Activated T-helper 1 cell treated with anti-CD3 and anti-CD28 coated beads, Interleukin-2, amount 50 U/mL, for 16 hours (primary cell): ENCODE measurements at regions not wholly inside any gene's neighbourhood (a gene's known extent, or its start where the extent isn't known, plus 50 kb on each side); places are given as distances from the start of the nearest gene placed in this dataset.
A peak's percentile ranks its signal among the peaks of the same experiment; 100 is the strongest.

ENCODE experiments used
- DNase-seq, 2 donors: peaks; one replicate each; pipeline ENCODE4 v3.0.0-alpha.2; 2020; ENCODE audit warnings: low read depth in 1 of 2, low spot score in 1 of 2

- no peak for DNase-seq
Observed at GRCh38 chr6:138577151-138577915, 78.0 kb upstream of the NHSL1 start.

- no peak for DNase-seq
Observed at GRCh38 chr6:138580040-138580439, 80.7 kb upstream of the NHSL1 start.

GRCh38 chr6:138580801-138581200 lies 81.5 kb upstream of the NHSL1 start:
- DNase-seq, result no peak

GRCh38 chr6:138582573-138582972 lies 83.3 kb upstream of the NHSL1 start:
- DNase-seq, result no peak

- no peak for DNase-seq
Observed at GRCh38 chr6:138586638-138587037, 87.3 kb upstream of the NHSL1 start.

GRCh38 chr6:138588805-138589434 lies 89.6 kb upstream of the NHSL1 start:
- DNase-seq, result peak in 1 of 2 donors; percentile 23

GRCh38 chr6:138590796-138591709 lies 91.8 kb upstream of the NHSL1 start:
- no peak for DNase-seq

GRCh38 chr6:138592749-138593123 lies 93.4 kb upstream of the NHSL1 start:
- no peak for DNase-seq

GRCh38 chr6:138593124-138593877 lies 94.0 kb upstream of the NHSL1 start:
- no peak for DNase-seq

GRCh38 chr6:138593909-138594757 lies 94.8 kb upstream of the NHSL1 start:
- no peak for DNase-seq

GRCh38 chr6:138594758-138595140 lies 95.5 kb upstream of the NHSL1 start:
- DNase-seq, result no peak

- DNase-seq, result no peak
Observed at GRCh38 chr6:138596126-138596525, 96.8 kb upstream of the NHSL1 start.

GRCh38 chr6:138596591-138596990 lies 97.3 kb upstream of the NHSL1 start:
- no peak for DNase-seq

GRCh38 chr6:138597336-138597735 lies 98.0 kb upstream of the NHSL1 start:
- no peak for DNase-seq

- DNase-seq, result no peak
Observed at GRCh38 chr6:138598562-138599173, 99.4 kb upstream of the NHSL1 start.

GRCh38 chr6:138600261-138600660 lies 101.0 kb upstream of the NHSL1 start:
- no peak for DNase-seq

GRCh38 chr6:138600726-138601125 lies 101.4 kb upstream of the NHSL1 start:
- no peak for DNase-seq

- no peak for DNase-seq
Observed at GRCh38 chr6:138601128-138601527, 101.8 kb upstream of the NHSL1 start.

- DNase-seq, result no peak
Observed at GRCh38 chr6:138605958-138606357, 106.7 kb upstream of the NHSL1 start.
